Middle frontal gyrus (tissue), 1 donor: ENCODE measurements at regions not wholly inside any gene's neighbourhood (a gene's known extent, or its start where the extent isn't known, plus 50 kb on each side); places are given as distances from the start of the nearest gene placed in this dataset.

Experiments used
- DNase-seq: peaks from one replicate; pipeline ENCODE4 v3.0.0-alpha.2; 2015; ENCODE audit warnings: low spot score; ENCODE audit errors: extremely low spot score

DNA sequence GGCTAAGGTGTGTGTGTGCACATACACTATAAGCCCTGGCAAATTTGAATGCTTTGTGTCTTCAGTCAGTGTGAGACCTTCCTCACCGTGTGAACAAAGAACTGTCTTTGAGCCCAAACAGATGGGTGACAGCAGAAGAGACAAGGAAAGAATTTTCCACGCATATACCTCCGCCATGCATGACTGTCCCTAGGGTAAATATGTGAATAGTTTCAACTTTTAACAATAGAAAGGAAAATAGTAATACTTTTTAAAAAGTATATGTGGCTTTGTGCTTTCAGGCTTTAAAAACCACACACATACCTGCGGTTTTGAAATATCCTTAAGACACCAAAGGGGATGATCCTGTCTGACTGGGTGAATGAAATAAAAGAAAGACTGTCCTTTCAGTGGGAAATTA is 438.6 kb upstream of the MPDZ start:
- no peak for DNase-seq

DNA sequence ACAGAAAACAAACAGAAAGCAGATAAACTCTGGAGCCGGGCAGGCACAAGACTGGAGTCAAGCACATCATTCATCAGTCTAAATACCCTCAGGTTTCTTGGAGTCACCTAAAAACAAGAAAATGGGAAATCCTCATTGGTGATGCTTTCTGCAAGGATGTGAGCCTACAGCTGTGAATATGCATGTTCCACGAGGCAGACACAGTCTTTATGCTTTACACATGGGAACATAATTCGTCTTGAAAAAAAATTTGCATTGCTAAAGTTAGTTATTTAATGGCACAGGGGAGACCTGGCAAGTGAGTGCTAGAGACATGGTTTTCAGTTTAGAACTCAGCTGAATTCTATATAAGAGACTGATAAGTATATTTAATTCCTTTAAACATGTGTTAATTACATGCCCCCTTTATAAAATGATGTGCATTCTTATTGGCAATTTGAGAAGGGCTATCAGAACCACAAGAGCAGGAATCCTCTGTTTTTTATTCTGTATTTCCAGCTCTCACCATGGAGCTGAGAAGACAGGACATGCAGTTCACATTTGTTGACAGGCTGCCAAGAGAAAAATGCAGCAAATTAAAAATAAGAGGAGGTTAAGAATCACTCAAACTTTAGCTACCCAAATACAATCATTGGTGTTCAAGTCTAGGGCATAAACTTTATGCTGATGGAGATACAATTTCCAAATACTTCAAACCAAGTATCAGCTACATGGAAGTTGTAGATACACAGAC is 438.0 kb upstream of the MPDZ start:
- DNase-seq, result no peak

GRCh38 chr9:13716601-13717321 is 437.3 kb upstream of the MPDZ start:
- no peak for DNase-seq

DNA sequence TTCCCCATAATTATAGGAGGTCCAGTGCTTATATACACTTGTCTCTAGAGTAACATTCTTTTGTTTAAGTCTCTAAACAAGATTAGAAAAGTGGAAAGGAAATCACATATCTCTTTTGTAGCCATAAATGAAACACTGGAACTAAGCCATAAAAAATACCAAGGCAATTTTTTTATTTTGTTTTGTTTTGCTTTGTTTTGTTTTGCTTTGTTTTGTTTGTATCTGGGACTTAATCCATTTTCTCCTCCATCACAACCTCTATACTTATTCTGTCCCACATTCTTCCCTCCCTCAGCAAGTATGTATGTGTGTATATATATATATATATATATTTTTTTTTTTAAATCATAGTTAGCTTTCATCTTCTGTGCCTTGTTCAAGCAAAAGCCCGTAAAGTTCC is 436.6 kb upstream of the MPDZ start:
- DNase-seq, result no peak

GRCh38 chr9:13715430-13715829 is 435.9 kb upstream of the MPDZ start:
- no peak for DNase-seq

DNA sequence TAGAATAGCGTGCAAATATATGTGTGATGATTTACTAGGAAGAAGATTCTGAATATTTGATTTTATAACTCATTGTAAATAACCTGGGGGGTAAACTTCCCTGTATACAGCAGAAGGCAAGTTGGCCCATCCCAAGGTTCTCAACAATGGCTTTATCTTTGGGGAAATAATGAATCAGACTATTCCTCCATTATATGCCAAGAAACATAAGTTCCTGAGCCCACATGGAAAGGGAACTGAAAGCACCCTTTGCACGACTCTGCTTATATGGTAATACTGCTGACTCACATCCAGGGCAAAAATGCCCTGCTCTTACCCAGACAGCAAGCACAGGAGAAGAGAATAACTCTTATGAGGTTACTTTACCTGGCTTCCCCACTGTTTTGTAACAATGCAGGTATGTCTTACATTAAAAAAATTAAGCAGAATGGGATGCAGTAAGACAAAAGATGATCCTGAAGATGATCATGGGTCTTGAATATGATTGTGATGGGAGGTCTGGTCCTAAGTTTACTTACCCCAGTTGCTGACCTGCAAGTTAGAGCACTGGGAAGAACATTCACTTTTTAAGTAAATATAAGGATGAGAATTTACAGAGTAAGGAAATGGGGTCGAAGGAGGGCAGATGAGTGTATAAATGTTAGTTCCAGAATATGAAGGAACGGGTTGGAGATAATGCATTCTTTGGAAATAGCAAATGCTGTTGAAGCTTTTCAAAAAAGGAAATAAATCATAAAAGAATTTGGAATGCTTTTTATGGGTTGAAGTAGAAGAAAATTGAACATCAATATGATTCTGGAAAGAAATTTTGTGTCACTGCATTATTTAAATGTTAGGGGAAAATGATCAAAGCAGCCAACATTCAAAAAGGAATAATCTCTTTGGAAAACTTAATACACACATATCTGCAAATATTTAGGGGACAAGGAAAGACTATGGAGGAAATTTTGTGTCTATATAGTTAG is 428.4 kb upstream of the MPDZ start:
- no peak for DNase-seq

- no peak for DNase-seq
Measured at GRCh38 chr9:13705918-13706317, 426.4 kb upstream of the MPDZ start.

GRCh38 chr9:13705373-13705772 is 425.9 kb upstream of the MPDZ start:
- no peak for DNase-seq

GRCh38 chr9:13690595-13690994 is 411.1 kb upstream of the MPDZ start:
- no peak for DNase-seq

DNA sequence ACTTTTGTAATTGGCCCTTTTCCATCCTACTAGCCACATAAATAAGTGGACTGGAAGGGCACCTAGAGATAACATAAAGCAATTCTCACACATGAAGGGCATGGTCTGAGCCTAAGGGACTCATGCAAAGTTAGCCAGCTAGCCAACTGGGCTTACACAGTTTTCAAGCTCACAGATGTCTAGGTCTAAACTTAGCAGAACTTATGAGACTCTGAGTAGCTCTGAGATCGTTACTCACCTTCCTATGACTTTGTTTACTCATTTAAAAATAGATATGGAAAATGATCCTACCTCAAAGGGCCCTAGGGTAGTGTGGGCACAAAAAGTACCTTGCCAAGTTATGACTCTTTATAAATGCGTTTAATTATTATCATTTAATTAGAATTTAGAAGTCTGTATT is 410.4 kb upstream of the MPDZ start:
- DNase-seq, result no peak

GRCh38 chr9:13688990-13689600 is 409.6 kb upstream of the MPDZ start:
- no peak for DNase-seq

DNA sequence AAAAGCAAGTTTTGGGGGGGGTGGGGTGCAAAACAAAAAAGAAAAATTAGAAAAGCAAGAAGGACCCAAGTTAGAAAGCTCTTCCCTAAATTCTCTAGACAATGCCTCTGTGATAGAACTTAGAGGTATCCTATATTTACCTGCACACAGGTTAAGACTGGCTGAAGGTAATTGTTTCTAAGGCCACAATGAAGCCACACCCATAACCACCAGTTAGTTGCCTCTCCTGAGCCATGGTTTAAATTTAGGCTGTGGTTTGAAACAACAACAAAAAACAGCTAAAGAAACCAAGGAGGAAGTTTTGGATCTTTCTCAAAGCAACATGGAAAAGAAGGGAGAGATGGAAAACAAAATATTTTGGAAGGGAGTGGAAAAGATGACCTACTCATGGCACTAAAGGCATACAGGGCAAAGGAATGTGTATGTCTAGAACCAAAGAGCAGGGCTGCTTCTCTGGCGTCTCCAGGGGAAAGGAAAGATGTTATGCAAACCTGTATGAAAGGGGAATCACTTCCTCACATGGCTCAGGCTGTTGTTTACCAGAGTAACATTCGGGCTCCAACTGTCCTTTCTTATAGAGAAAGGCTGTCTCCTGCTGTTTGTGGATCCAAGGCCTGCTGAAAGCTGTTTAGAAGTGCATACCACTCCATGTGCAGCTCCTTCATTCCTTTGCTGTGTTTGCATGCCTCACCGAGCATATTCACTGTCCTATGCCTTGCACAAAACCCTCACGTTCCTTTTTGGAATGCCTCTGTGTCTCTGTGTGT is 408.9 kb upstream of the MPDZ start:
- DNase-seq, result no peak

- DNase-seq, result no peak
Measured at GRCh38 chr9:13684656-13685055, 405.2 kb upstream of the MPDZ start.

DNA sequence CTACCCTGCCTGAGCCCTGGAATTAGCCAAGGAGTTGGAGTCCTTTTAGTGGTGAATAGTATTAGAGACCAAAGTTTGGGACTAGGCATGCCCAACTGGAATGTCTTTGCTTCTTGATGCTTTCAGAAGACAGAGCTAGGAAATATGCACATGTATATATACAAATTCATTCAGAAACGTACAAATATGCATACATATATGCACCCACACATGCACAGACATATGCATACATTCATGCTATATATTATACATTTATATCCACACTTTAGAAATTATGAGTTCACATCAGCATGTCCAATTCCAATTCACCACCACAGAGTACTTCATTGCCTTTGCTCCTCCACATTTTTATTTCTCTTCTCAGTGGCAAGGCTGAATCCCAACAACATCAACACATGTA is 398.3 kb upstream of the MPDZ start:
- no peak for DNase-seq

DNA sequence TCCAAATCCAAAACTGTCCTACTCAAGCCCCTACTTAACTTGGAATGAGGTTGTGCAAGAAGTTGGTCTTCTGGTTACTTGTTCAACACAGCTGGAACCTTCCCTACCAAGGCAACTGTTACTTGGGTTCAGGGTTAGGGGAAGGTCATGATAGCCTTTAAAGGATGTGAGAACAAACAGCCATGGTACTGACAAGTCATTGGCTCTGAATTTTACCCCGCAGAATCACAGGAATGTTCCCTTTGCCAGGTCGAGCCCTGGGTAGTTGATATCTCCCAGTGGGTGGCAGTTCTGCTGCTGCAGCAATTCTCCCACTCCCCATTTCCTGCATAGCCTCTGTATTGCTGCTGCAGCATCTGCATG is 396.1 kb upstream of the MPDZ start:
- no peak for DNase-seq

- DNase-seq, result no peak
Measured at GRCh38 chr9:13674926-13675637, 395.6 kb upstream of the MPDZ start.

DNA sequence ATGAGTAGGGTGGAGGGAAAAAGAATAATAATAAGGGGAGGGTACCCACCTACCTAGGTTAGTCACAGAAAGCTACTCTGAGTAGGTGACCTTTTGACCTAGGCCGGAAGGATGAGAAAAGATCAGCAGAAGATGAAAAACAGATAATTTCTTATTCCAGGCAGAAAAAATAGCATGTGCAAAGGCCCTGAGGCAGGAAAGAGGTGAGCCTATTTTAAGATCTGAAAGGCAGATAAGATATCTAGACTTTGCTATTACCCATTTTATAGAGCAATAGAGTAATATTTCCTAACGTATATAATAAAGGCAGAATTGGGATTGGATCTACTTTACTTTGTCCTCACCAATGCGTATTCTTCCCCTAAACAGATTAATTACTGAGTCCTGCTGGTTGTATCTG is 393.9 kb upstream of the MPDZ start:
- no peak for DNase-seq

- DNase-seq, result no peak
Measured at GRCh38 chr9:13665418-13666066, 386.1 kb upstream of the MPDZ start.

DNA sequence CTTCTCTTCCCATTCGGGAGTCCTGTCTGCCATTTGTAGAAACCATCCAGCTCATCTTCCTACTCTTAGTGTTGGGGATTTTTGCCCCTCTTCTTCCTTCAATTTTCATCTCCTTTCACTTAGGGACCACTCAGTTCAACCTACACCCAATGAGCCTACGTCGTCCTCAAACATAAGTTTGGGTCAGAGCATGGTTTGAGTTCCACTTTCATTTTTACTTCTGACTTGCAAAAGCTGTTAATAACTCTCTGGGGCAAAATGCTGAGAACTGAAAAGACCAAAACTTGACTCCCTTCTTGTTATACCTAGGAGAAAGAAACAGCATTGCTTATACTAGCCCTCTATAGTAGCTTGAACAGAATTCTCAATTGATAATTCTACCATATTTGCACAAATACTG is 381.5 kb upstream of the MPDZ start:
- no peak for DNase-seq
